CD4-positive, alpha-beta memory T cell (primary cell): ENCODE measurements at regions not wholly inside any gene's neighbourhood (a gene's known extent, or its start where the extent isn't known, plus 50 kb on each side); places are given as distances from the start of the nearest gene placed in this dataset.

Experiments
- CTCF ChIA-PET: fragments of 350-600 bp; sonication (Branson Sonifier 250); formaldehyde crosslinking; loops from one replicate; lab custom pipeline; 2021; ENCODE audit warnings: inconsistent platforms; ENCODE audit not compliant: partially characterized antibody; lab: Charles Lee
- POLR2A ChIA-PET: fragments of 350-600 bp; sonication (Branson Sonifier 250); formaldehyde crosslinking; loops from one replicate; lab custom pipeline; 2021; ENCODE audit not compliant: partially characterized antibody; lab: Charles Lee
- DNase-seq, 5 donors: peaks; one replicate each; pipeline versions ENCODE4 v3.0.0 to v3.0.0-alpha.2; 2020 to 2022; ENCODE audit warnings: mixed read lengths in 1 of 5
- H3K27ac ChIP-seq: one replicate; pipeline ENCODE4 v1.7.0; 2013; ENCODE audit warnings: low read depth, low read length
- H3K27me3 ChIP-seq: 2 replicates; pipeline ENCODE4 v1.7.0; 2013; ENCODE audit warnings: mild to moderate bottlenecking, low read length, moderate library complexity; ENCODE audit not compliant: insufficient read depth
- H3K36me3 ChIP-seq: 2 replicates; pipeline ENCODE4 v1.7.0; 2013; ENCODE audit warnings: mild to moderate bottlenecking, low read length, moderate library complexity; ENCODE audit not compliant: insufficient read depth
- H3K4me1 ChIP-seq: 2 replicates; pipeline ENCODE4 v1.7.0; 2013; ENCODE audit warnings: mild to moderate bottlenecking, low read length, moderate library complexity; ENCODE audit not compliant: insufficient read depth
- H3K4me3 ChIP-seq, 2 donors: one replicate each; pipeline ENCODE4 v1.7.0; 2013; ENCODE audit warnings: low read length in 2 of 2, mild to moderate bottlenecking in 1 of 2
- H3K9me3 ChIP-seq, 2 donors: one replicate each; pipeline ENCODE4 v1.7.0; 2013; ENCODE audit warnings: low read length in 2 of 2, control low read depth in 1 of 2; ENCODE audit not compliant: control insufficient read depth in 1 of 2
- H3K27ac Mint-ChIP-seq, 7 donors: one replicate each; pipeline ENCODE4 v1.8.0; 2020 to 2021; ENCODE audit warnings: mixed read lengths in 7 of 7, mild to moderate bottlenecking in 6 of 7, inconsistent platforms in 3 of 7, moderate library complexity in 3 of 7
- H3K27me3 Mint-ChIP-seq, 2 donors: one replicate each; pipeline ENCODE4 v1.8.0; 2020 to 2021; ENCODE audit warnings: mixed read lengths in 2 of 2
- H3K36me3 Mint-ChIP-seq, 2 donors: one replicate each; pipeline ENCODE4 v1.8.0; 2020 to 2021; ENCODE audit warnings: mixed read lengths in 2 of 2, inconsistent platforms in 1 of 2, mild to moderate bottlenecking in 1 of 2
- H3K4me1 Mint-ChIP-seq, 4 donors: one replicate each; pipeline ENCODE4 v1.8.0; 2020 to 2021; ENCODE audit warnings: mixed read lengths in 4 of 4, mild to moderate bottlenecking in 1 of 4
- H3K4me3 Mint-ChIP-seq, 8 donors: one replicate each; pipeline ENCODE4 v1.8.0; 2020 to 2021; ENCODE audit warnings: mixed read lengths in 8 of 8, mild to moderate bottlenecking in 7 of 8, moderate library complexity in 6 of 8, inconsistent platforms in 3 of 8
- H3K9me3 Mint-ChIP-seq, 8 donors: one replicate each; pipeline ENCODE4 v1.8.0; 2020 to 2021; ENCODE audit warnings: mixed read lengths in 8 of 8, mild to moderate bottlenecking in 5 of 8, inconsistent platforms in 3 of 8, moderate library complexity in 1 of 8
- intact Hi-C: fragments of 100-400 bp; cut with micrococcal nuclease; formaldehyde crosslinking; loops from one replicate; pipeline ENCODE4 v1.15.1; 2023

- Mint-ChIP-seq H3K27ac (no peak overlapping the region), H3K4me1 (no peaks in the 10 kb centered on the region), H3K4me3 (no peak overlapping the region), H3K27me3 (peaks cover 0 to 2% of the 10 kb centered on the region in 2 donors), H3K9me3 (peaks cover 0 to 15% (median 4%) of the 10 kb centered on the region in 8 donors), H3K36me3 (no peaks in the 10 kb centered on the region)
- ChIA-PET CTCF (no interaction called here), POLR2A (no interaction called here)
- Histone ChIP-seq H3K36me3 (no peaks in the 10 kb centered on the region), H3K27me3 (no peaks in the 10 kb centered on the region), H3K9me3 (no peaks in the 10 kb centered on the region), H3K4me3 (no peak overlapping the region), H3K27ac (no peak overlapping the region), H3K4me1 (no peaks in the 10 kb centered on the region)
- DNase-seq = no peak
- intact Hi-C loops = no loop called here
Measured at GRCh38 chr20:6213311-6213710, 90.5 kb upstream of the FERMT1 start.

- Histone ChIP-seq H3K27me3 (no peaks in the 10 kb centered on the region), H3K4me3 (no peak overlapping the region), H3K27ac (no peak overlapping the region), H3K4me1 (no peaks in the 10 kb centered on the region), H3K36me3 (no peaks in the 10 kb centered on the region), H3K9me3 (no peaks in the 10 kb centered on the region)
- Mint-ChIP-seq H3K4me1 (no peaks in the 10 kb centered on the region), H3K9me3 (peaks cover 0 to 18% (median 4%) of the 10 kb centered on the region in 8 donors), H3K27me3 (peaks cover 0 to 2% of the 10 kb centered on the region in 2 donors), H3K4me3 (no peak overlapping the region), H3K27ac (no peak overlapping the region), H3K36me3 (no peaks in the 10 kb centered on the region)
- ChIA-PET CTCF (no interaction called here), POLR2A (no interaction called here)
- intact Hi-C loops = no loop called here
- no peak for DNase-seq
Measured at GRCh38 chr20:6212903-6213302, 90.1 kb upstream of the FERMT1 start.

- DNase-seq = no peak
- Mint-ChIP-seq H3K4me3 (no peak overlapping the region), H3K4me1 (no peaks in the 10 kb centered on the region), H3K27me3 (no peaks in the 10 kb centered on the region), H3K36me3 (no peaks in the 10 kb centered on the region), H3K27ac (no peak overlapping the region), H3K9me3 (peaks cover 2 to 21% (median 11%) of the 10 kb centered on the region in 8 donors)
- no peaks in the 10 kb centered on the region for H3K36me3 ChIP-seq
- no peak overlapping the region for H3K4me3 ChIP-seq
- H3K27me3 ChIP-seq = no peaks in the 10 kb centered on the region
- H3K4me1 ChIP-seq = no peaks in the 10 kb centered on the region
- no peak overlapping the region for H3K27ac ChIP-seq
- ChIA-PET CTCF (no interaction called here), POLR2A (no interaction called here)
- intact Hi-C loops = no loop called here
- H3K9me3 ChIP-seq = no peaks in the 10 kb centered on the region
Measured at GRCh38 chr20:6209093-6209492, 86.3 kb upstream of the FERMT1 start.

- DNase-seq = no peak
- CTCF ChIA-PET = no interaction called here
- Mint-ChIP-seq H3K4me1 (no peaks in the 10 kb centered on the region), H3K4me3 (no peak overlapping the region), H3K36me3 (no peaks in the 10 kb centered on the region), H3K27ac (no peak overlapping the region), H3K9me3 (peaks cover 0 to 4% (median 0%) of the 10 kb centered on the region in 8 donors), H3K27me3 (peaks cover 0 to 1% of the 10 kb centered on the region in 2 donors)
- Histone ChIP-seq H3K4me1 (no peaks in the 10 kb centered on the region), H3K9me3 (no peaks in the 10 kb centered on the region), H3K4me3 (no peak overlapping the region), H3K27ac (no peak overlapping the region), H3K36me3 (no peaks in the 10 kb centered on the region), H3K27me3 (no peaks in the 10 kb centered on the region)
- POLR2A ChIA-PET = no interaction called here
- intact Hi-C loops = no loop called here
Measured at GRCh38 chr20:6200092-6200491, 77.3 kb upstream of the FERMT1 start.

- Mint-ChIP-seq H3K4me1 (no peaks in the 10 kb centered on the region), H3K27ac (no peak overlapping the region), H3K4me3 (no peak overlapping the region), H3K27me3 (peaks cover 8 to 9% of the 10 kb centered on the region in 2 donors), H3K36me3 (no peaks in the 10 kb centered on the region), H3K9me3 (peaks cover 0 to 6% (median 1%) of the 10 kb centered on the region in 8 donors)
- Histone ChIP-seq H3K4me1 (no peaks in the 10 kb centered on the region), H3K36me3 (no peaks in the 10 kb centered on the region), H3K9me3 (no peaks in the 10 kb centered on the region), H3K27me3 (no peaks in the 10 kb centered on the region), H3K27ac (no peak overlapping the region), H3K4me3 (no peak overlapping the region)
- no peak for DNase-seq
- CTCF ChIA-PET = no interaction called here
- POLR2A ChIA-PET = no interaction called here
- intact Hi-C loops = no loop called here
Measured at GRCh38 chr20:6185268-6185667, 62.4 kb upstream of the FERMT1 start.

- Mint-ChIP-seq H3K4me3 (no peak overlapping the region), H3K27ac (no peak overlapping the region), H3K36me3 (no peaks in the 10 kb centered on the region), H3K27me3 (peaks cover 8 to 9% of the 10 kb centered on the region in 2 donors), H3K4me1 (no peaks in the 10 kb centered on the region), H3K9me3 (peaks cover 0 to 6% (median 1%) of the 10 kb centered on the region in 8 donors)
- CTCF ChIA-PET = no interaction called here
- Histone ChIP-seq H3K36me3 (no peaks in the 10 kb centered on the region), H3K4me3 (no peak overlapping the region), H3K9me3 (no peaks in the 10 kb centered on the region), H3K27ac (no peak overlapping the region), H3K4me1 (no peaks in the 10 kb centered on the region), H3K27me3 (no peaks in the 10 kb centered on the region)
- no peak for DNase-seq
- intact Hi-C loops = no loop called here
- POLR2A ChIA-PET = no interaction called here
Measured at GRCh38 chr20:6184086-6184485, 61.3 kb upstream of the FERMT1 start.

- CTCF ChIA-PET = no interaction called here
- Mint-ChIP-seq H3K9me3 (peaks cover 0 to 4% (median 0%) of the 10 kb centered on the region in 8 donors), H3K4me3 (no peak overlapping the region), H3K27ac (no peak overlapping the region), H3K27me3 (peaks cover 7 to 8% of the 10 kb centered on the region in 2 donors), H3K4me1 (no peaks in the 10 kb centered on the region), H3K36me3 (no peaks in the 10 kb centered on the region)
- Histone ChIP-seq H3K9me3 (no peaks in the 10 kb centered on the region), H3K27me3 (no peaks in the 10 kb centered on the region), H3K4me3 (no peak overlapping the region), H3K4me1 (no peaks in the 10 kb centered on the region), H3K27ac (no peak overlapping the region), H3K36me3 (no peaks in the 10 kb centered on the region)
- DNase-seq = no peak
- intact Hi-C loops = no loop called here
- POLR2A ChIA-PET = no interaction called here
Measured at GRCh38 chr20:6180531-6180930, 57.7 kb upstream of the FERMT1 start.

- H3K27me3 ChIP-seq = no peaks in the 10 kb centered on the region
- peaks cover 5 to 11% of the 10 kb centered on the region in 2 donors for H3K27me3 Mint-ChIP-seq
- H3K27ac Mint-ChIP-seq = no peak overlapping the region
- H3K4me3 ChIP-seq = no peak overlapping the region
- H3K36me3 ChIP-seq = no peaks in the 10 kb centered on the region
- H3K9me3 Mint-ChIP-seq = peaks cover 0 to 4% (median 0%) of the 10 kb centered on the region in 8 donors
- H3K27ac ChIP-seq = no peak overlapping the region
- H3K4me1 ChIP-seq = no peaks in the 10 kb centered on the region
- ChIA-PET POLR2A (no interaction called here), CTCF (no interaction called here)
- no peak overlapping the region for H3K4me3 Mint-ChIP-seq
- H3K4me1 Mint-ChIP-seq = no peaks in the 10 kb centered on the region
- H3K9me3 ChIP-seq = no peaks in the 10 kb centered on the region
- H3K36me3 Mint-ChIP-seq = no peaks in the 10 kb centered on the region
- no peak for DNase-seq
- intact Hi-C loops = no loop called here
Measured at GRCh38 chr20:6178537-6178936, 55.7 kb upstream of the FERMT1 start.
